ENCODE measurements at regions not wholly inside any gene's neighbourhood (a gene's known extent, or its start where the extent isn't known, plus 50 kb on each side); places are given as distances from the start of the nearest gene placed in this dataset.

GRCh38 chr1:4972761-4973320, 318.4 kb downstream of the AJAP1 start:
- no peak for DNase-seq

- DNase-seq, result no peak
Observed at GRCh38 chr1:4971666-4972065, 317.3 kb downstream of the AJAP1 start.

- DNase-seq, result no peak
Observed at GRCh38 chr1:4970532-4970931, 316.1 kb downstream of the AJAP1 start.

- no peak for DNase-seq
Observed at GRCh38 chr1:4969556-4970129, 315.2 kb downstream of the AJAP1 start.

GRCh38 chr1:4965346-4966075, 311.1 kb downstream of the AJAP1 start:
- no peak for DNase-seq

- DNase-seq, result no peak
Observed at GRCh38 chr1:4964634-4965345, 310.4 kb downstream of the AJAP1 start.

- no peak for DNase-seq
Observed at GRCh38 chr1:4963251-4963650, 308.8 kb downstream of the AJAP1 start.

- DNase-seq, result no peak
Observed at GRCh38 chr1:4962836-4963235, 308.4 kb downstream of the AJAP1 start.

- DNase-seq, result no peak
Observed at GRCh38 chr1:4961935-4962645, 307.7 kb downstream of the AJAP1 start.

- no peak for DNase-seq
Observed at GRCh38 chr1:4960782-4961475, 306.5 kb downstream of the AJAP1 start.

- DNase-seq, result no peak
Observed at GRCh38 chr1:4960336-4960735, 305.9 kb downstream of the AJAP1 start.

- DNase-seq, result no peak
Observed at GRCh38 chr1:4959216-4959615, 304.8 kb downstream of the AJAP1 start.

GRCh38 chr1:4957027-4957426, 302.6 kb downstream of the AJAP1 start:
- no peak for DNase-seq

- no peak for DNase-seq
Observed at GRCh38 chr1:4954392-4954791, 300.0 kb downstream of the AJAP1 start.

- no peak for DNase-seq
Observed at GRCh38 chr1:4951601-4952000, 297.2 kb downstream of the AJAP1 start.

- no peak for DNase-seq
Observed at GRCh38 chr1:4946343-4946742, 291.9 kb downstream of the AJAP1 start.

- no peak for DNase-seq
Observed at GRCh38 chr1:4944911-4945310, 290.5 kb downstream of the AJAP1 start.

- no peak for DNase-seq
Observed at GRCh38 chr1:4944072-4944471, 289.7 kb downstream of the AJAP1 start.

GRCh38 chr1:4939266-4939665, 284.9 kb downstream of the AJAP1 start:
- no peak for DNase-seq

GRCh38 chr1:4937876-4938534, 283.6 kb downstream of the AJAP1 start:
- no peak for DNase-seq

GRCh38 chr1:4935807-4936206, 281.4 kb downstream of the AJAP1 start:
- no peak for DNase-seq

- DNase-seq, result no peak
Observed at GRCh38 chr1:4933232-4933631, 278.8 kb downstream of the AJAP1 start.
